GM18505 (cell line): ENCODE measurements at regions not wholly inside any gene's neighbourhood (a gene's known extent, or its start where the extent isn't known, plus 50 kb on each side); places are given as distances from the start of the nearest gene placed in this dataset.

Experiments used
- ATAC-seq: cut with Tn5 transposase; IDR thresholded peaks from one replicate; pipeline ENCODE4 v1.9.1; 2021; ENCODE audit not compliant: unreplicated experiment
- POLR2A ChIP-seq: IDR thresholded peaks from 4 replicates; pipeline ENCODE4 v1.6.1; 2011; ENCODE audit warnings: borderline replicate concordance; ENCODE audit not compliant: insufficient read depth, insufficient read length; ENCODE audit errors: extremely low read depth

- no peak for TF ChIP-seq POLR2A
- ATAC-seq = no peak
These were observed 142.6 kb downstream of the FAM114A2 start for GRCh38 chr5:153896117-153896516.

- TF ChIP-seq POLR2A = no peak
- ATAC-seq = no peak
These were observed 143.4 kb downstream of the FAM114A2 start for GRCh38 chr5:153895266-153895665.

DNA sequence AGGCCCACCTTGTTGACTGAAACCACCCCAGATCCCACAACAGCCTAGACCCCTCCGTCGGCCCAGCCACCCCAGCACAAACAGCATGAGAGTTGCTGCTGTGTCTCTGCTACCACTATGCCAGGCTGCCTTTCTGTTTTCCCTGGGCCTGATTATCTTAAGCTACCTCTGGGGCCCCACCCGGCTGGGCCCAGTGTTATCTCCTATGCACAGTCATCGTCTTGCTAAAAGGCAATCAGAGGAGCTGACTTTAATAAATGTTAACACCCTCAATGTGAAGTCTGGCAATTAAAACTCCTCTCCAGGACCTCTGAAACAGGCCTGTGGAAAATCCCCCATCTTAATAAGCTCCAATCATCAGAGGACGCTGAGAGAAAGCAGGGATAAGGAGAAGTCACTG lies 144.9 kb downstream of the FAM114A2 start:
- TF ChIP-seq POLR2A = no peak
- no peak for ATAC-seq

DNA sequence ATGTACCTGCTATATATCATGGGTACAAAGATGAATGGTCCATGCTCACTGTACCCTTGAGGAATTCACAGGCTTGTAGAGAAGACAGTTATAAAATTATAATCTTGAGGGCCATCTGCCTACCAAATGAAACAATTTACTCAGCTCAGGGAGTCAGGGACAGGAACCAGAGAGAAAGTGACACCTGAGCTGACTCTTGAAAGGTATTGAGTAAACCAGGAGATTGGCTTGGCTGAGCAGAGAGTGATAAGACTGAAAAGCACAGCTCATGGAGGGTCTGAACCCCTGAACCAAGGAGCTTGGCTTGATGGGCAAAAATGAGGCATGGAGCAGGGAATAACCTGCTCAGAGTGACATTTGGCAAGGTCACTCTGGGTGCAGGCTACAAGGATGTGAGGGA lies 147.3 kb downstream of the FAM114A2 start:
- peak; percentile 86 for ATAC-seq
- no peak for TF ChIP-seq POLR2A

GRCh38 chr5:153888781-153889180 lies 149.9 kb downstream of the FAM114A2 start:
- no peak for ATAC-seq
- TF ChIP-seq POLR2A = no peak

GRCh38 chr5:153885141-153885540 lies 153.6 kb downstream of the FAM114A2 start:
- no peak for TF ChIP-seq POLR2A
- ATAC-seq = no peak

DNA sequence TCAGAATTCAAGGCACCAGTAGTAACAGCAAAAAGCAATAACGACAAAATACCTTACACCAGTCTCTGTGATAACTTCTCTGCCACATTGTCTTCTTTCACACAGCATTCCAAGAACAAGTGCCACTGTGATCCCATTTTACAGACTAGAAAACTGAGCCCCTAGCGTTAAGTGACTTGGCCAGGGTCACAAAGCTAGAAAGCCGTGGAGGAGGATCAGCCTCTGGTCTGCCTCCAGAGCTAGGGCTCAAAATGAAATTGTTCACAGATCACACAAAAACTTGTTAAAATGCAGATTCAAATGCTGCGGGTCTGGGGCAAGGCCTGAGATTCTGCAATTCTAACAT lies 154.1 kb downstream of the FAM114A2 start:
- no peak for ATAC-seq
- no peak for TF ChIP-seq POLR2A

DNA sequence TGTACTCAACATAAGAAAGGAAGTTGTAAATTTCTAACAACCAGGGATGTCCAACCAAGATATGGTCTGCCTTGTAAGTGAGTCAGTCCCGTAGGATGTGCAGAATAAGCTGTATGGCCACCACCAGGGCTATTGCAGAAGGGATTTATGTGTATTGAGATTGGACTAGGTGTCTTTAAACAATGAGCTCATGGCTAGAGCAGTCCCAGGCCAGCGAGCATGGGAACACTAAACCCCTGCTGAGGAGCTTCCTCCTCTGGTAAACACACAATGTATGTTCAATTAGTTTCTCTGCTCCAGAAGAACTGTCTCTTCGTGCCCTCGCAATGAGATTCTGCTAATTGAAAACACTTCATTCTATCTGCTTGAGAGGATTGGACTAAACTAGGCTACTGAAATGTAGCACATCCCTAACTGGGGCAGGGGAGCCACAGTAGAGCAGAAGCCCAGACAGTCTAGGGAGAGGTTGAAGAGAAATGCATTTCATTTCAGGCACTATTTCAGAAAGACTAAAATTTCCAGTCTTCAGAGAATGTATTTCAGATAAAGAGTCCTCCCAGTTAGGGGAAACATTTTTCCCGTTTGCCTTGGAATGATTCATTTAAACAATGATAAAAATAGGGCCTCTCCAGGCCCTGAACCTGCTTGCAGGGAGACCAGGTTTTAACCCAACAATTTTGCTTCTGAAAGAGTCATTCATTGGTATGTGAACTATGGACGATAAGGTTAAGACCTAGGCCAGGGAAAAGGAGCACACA lies 154.7 kb downstream of the FAM114A2 start:
- ATAC-seq = no peak
- TF ChIP-seq POLR2A = no peak

GRCh38 chr5:153881687-153882086 lies 157.0 kb downstream of the FAM114A2 start:
- no peak for ATAC-seq
- TF ChIP-seq POLR2A = no peak

DNA sequence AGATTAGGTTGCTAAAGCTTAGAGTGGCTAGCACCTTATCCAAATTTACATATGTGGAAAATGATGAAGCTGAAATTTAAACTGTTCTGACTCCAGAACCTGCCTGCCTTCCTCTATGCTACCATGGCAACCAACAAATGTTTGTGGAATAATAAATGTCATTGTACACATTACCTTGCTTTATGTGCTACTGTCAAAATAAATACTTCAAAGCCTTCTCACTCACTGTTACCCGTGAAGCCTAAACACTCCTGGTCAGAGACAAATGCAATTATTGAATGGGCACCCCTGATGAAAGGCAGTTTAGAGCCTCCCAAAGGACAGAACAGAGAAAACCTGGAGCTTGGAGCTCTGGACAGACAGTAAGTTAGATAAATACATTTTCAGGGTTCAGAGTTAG lies 158.6 kb downstream of the FAM114A2 start:
- TF ChIP-seq POLR2A = no peak
- ATAC-seq = no peak

- no peak for ATAC-seq
- TF ChIP-seq POLR2A = no peak
These were observed 159.1 kb downstream of the FAM114A2 start for GRCh38 chr5:153879596-153879995.

DNA sequence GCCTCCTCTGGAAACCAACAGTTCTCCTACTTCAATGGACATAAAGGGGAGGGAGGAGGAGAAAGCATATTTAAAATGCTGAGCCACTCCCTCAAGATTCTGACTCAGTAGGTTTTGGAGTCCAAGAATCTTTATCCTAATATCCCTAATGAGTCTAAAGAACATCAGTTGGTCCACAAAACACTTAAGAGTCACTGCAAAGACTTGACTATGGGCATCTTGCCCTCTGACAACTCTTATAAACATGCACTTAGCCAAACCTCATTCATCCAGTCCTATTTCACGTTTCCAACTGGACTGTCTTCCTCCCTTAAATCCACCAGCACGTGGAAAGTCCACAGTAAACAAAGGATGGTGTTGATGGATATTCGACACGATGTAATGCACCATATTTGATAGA lies 172.5 kb downstream of the FAM114A2 start:
- no peak for ATAC-seq
- TF ChIP-seq POLR2A = no peak

DNA sequence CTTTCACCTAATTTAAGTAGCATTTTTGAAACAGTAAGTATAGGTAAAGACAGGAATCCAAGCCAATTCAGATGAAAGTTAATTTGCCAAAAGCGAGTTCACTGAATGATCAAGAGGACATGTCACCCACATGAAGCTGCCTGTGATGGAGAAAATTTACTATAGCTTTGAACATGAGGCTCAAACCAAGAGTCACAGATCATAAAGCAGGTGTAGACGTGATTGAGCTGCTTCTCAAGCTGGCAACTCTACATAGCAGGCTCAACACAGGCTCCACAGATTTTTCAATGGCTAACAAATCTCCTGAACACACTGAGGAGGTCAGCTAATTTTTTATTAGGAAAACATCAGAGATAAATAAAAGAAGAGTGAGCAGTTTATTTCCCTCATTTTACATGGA lies 173.7 kb downstream of the FAM114A2 start:
- no peak for TF ChIP-seq POLR2A
- no peak for ATAC-seq

- no peak for TF ChIP-seq POLR2A
- no peak for ATAC-seq
These were observed 174.8 kb downstream of the FAM114A2 start for GRCh38 chr5:153863951-153864350.
